H1 (cell line): ENCODE measurements at regions not wholly inside any gene's neighbourhood (a gene's known extent, or its start where the extent isn't known, plus 50 kb on each side); places are given as distances from the start of the nearest gene placed in this dataset.

ENCODE experiments used
- CTCF ChIA-PET: fragments of 300-600 bp; sonication (Branson Sonifier 250); formaldehyde crosslinking; loops from one replicate; lab custom pipeline; 2021; ENCODE audit not compliant: partially characterized antibody; lab: Charles Lee
- POLR2A ChIA-PET: fragments of 300-600 bp; sonication (Branson Sonifier 250); formaldehyde crosslinking; loops from one replicate; lab custom pipeline; 2021; ENCODE audit warnings: inconsistent platforms; ENCODE audit not compliant: partially characterized antibody; lab: Charles Lee
- DNase-seq, 2 experiments: peaks; one replicate each; pipeline versions ENCODE4 v3.0.0 to v3.0.0-alpha.2; 2010 to 2022; ENCODE audit warnings: low spot score in 2 of 2, low read depth in 1 of 2, mixed read lengths in 1 of 2
- FAIRE-seq: peaks from 2 replicates; lab custom pipeline; 2011; peaks lifted over from hg19 to GRCh38; lab: Jason Lieb, UNC
- H2AFZ ChIP-seq: 2 replicates; pipeline ENCODE4 v1.8.1; 2012; ENCODE audit warnings: low read length, inconsistent platforms
- H2AK5ac ChIP-seq: 2 replicates; pipeline ENCODE4 v1.6.1; 2013; ENCODE audit warnings: low read depth, low read length
- H2BK120ac ChIP-seq: replicated peaks from 2 replicates; pipeline ENCODE3; 2013; ENCODE audit warnings: low read depth, low read length, inconsistent platforms
- H2BK12ac ChIP-seq: 2 replicates; pipeline ENCODE4 v1.6.1; 2013; ENCODE audit warnings: low read depth, low read length
- H2BK15ac ChIP-seq: 2 replicates; pipeline ENCODE4 v1.6.1; 2013; ENCODE audit warnings: low read length
- H2BK20ac ChIP-seq: 2 replicates; pipeline ENCODE4 v1.6.1; 2013; ENCODE audit warnings: low read length
- H2BK5ac ChIP-seq: 2 replicates; pipeline ENCODE4 v1.6.1; 2013; ENCODE audit warnings: low read depth, low read length
- H3K14ac ChIP-seq: 2 replicates; pipeline ENCODE4 v1.6.1; 2013; ENCODE audit warnings: inconsistent platforms; ENCODE audit not compliant: insufficient read length
- H3K18ac ChIP-seq: 2 replicates; pipeline ENCODE4 v1.6.1; 2013; ENCODE audit warnings: low read length; ENCODE audit errors: extremely low read depth
- H3K23ac ChIP-seq: 2 replicates; pipeline ENCODE4 v1.6.1; 2013; ENCODE audit warnings: inconsistent platforms; ENCODE audit not compliant: insufficient read length
- H3K23me2 ChIP-seq: 2 replicates; pipeline ENCODE4 v1.6.1; 2013; ENCODE audit warnings: low read depth, low read length
- H3K27ac ChIP-seq: 2 replicates; pipeline ENCODE4 v1.6.1; 2011; ENCODE audit warnings: low read depth, low read length, inconsistent platforms
- H3K27me3 ChIP-seq, 4 experiments: replicated peaks in 1 of 4; 1 replicate in 1 of 4; 2 replicates in 3 of 4; pipeline versions ENCODE4 v1.6.1 to v1.8.1; 2011 to 2013; ENCODE audit warnings: low read length in 3 of 4, mild to moderate bottlenecking in 3 of 4, inconsistent platforms in 2 of 4, mixed read lengths in 2 of 4, moderate library complexity in 1 of 4; ENCODE audit not compliant: control insufficient read depth in 3 of 4, insufficient read depth in 3 of 4; ENCODE audit errors: extremely low read depth in 1 of 4
- H3K36me3 ChIP-seq, 4 experiments: 2 replicates each; pipeline versions ENCODE4 v1.6.1 to v1.8.1; 2011 to 2013; ENCODE audit warnings: mild to moderate bottlenecking in 4 of 4, low read length in 3 of 4, moderate library complexity in 2 of 4, control low read depth in 1 of 4, inconsistent platforms in 1 of 4; ENCODE audit not compliant: insufficient read depth in 4 of 4, control insufficient read depth in 2 of 4
- H3K4ac ChIP-seq: replicated peaks from 2 replicates; pipeline ENCODE3; 2013; ENCODE audit warnings: low read length, low read depth, mixed read lengths, inconsistent platforms; ENCODE audit not compliant: insufficient read length
- H3K4me1 ChIP-seq, 4 experiments: replicated peaks in 1 of 4; 1 replicate in 1 of 4; 2 replicates in 3 of 4; pipeline versions ENCODE4 v1.6.1 to v1.8.1; 2011 to 2013; ENCODE audit warnings: low read length in 3 of 4, inconsistent platforms in 2 of 4, mixed read lengths in 1 of 4; ENCODE audit not compliant: insufficient read depth in 4 of 4, control insufficient read depth in 3 of 4
- H3K4me2 ChIP-seq, 2 experiments: 2 replicates each; pipeline versions ENCODE4 v1.6.1 to v1.8.1; 2011 to 2013; ENCODE audit warnings: low read depth in 2 of 2, low read length in 2 of 2, control low read depth in 1 of 2, inconsistent platforms in 1 of 2, mild to moderate bottlenecking in 1 of 2; ENCODE audit not compliant: insufficient read depth in 1 of 2
- H3K4me3 ChIP-seq, 4 experiments: fragments of 200-600, 300-600 bp in 1 of 4; sonication (generic), shearing (Covaris generic), sonication (Bioruptor Twin) in 1 of 4; 2 replicates each; pipeline versions ENCODE4 v1.5.1 to v1.8.1; 2011 to 2016; ENCODE audit warnings: low read length in 4 of 4, low read depth in 3 of 4, control low read depth in 2 of 4, inconsistent platforms in 2 of 4, mild to moderate bottlenecking in 2 of 4, mixed read lengths in 1 of 4, moderate library complexity in 1 of 4; ENCODE audit not compliant: insufficient read depth in 2 of 4; ENCODE audit errors: extremely low read depth in 1 of 4
- H3K56ac ChIP-seq: replicated peaks from 2 replicates; pipeline ENCODE3; 2013; ENCODE audit warnings: low read depth, mild to moderate bottlenecking, mixed read lengths, low read length, inconsistent platforms; ENCODE audit not compliant: insufficient read length
- H3K79me1 ChIP-seq: 2 replicates; pipeline ENCODE4 v1.6.1; 2013; ENCODE audit warnings: low read depth, low read length, control low read depth
- H3K79me2 ChIP-seq, 2 experiments: 2 replicates each; pipeline versions ENCODE4 v1.6.1 to v1.8.1; 2012 to 2013; ENCODE audit warnings: low read length in 2 of 2, mild to moderate bottlenecking in 2 of 2, inconsistent platforms in 1 of 2; ENCODE audit not compliant: insufficient read depth in 2 of 2, control insufficient read depth in 1 of 2
- H3K9ac ChIP-seq, 4 experiments: replicated peaks in 1 of 4; 1 replicate in 1 of 4; 2 replicates in 3 of 4; pipeline versions ENCODE4 v1.6.1 to v1.8.1; 2011 to 2013; ENCODE audit warnings: low read depth in 3 of 4, low read length in 3 of 4, control low read depth in 2 of 4, mild to moderate bottlenecking in 2 of 4, moderate library complexity in 2 of 4, inconsistent platforms in 1 of 4; ENCODE audit errors: extremely low read depth in 1 of 4
- H3K9me3 ChIP-seq, 2 experiments: 2 replicates each; pipeline versions ENCODE4 v1.6.1 to v1.8.1; 2012 to 2013; ENCODE audit warnings: mild to moderate bottlenecking in 2 of 2, moderate library complexity in 2 of 2, control low read depth in 1 of 2, inconsistent platforms in 1 of 2, low read depth in 1 of 2, low read length in 1 of 2, mixed read lengths in 1 of 2; ENCODE audit not compliant: insufficient read depth in 2 of 2
- H4K20me1 ChIP-seq, 2 experiments: replicated peaks in 1 of 2; 2 replicates each; pipeline versions ENCODE3 to v1.8.1; 2011 to 2013; ENCODE audit warnings: inconsistent platforms in 2 of 2, low read length in 2 of 2, mild to moderate bottlenecking in 1 of 2; ENCODE audit not compliant: insufficient read depth in 2 of 2, control insufficient read depth in 1 of 2
- H4K5ac ChIP-seq: 2 replicates; pipeline ENCODE4 v1.6.1; 2013; ENCODE audit warnings: low read length, low read depth, mixed read lengths, inconsistent platforms; ENCODE audit not compliant: insufficient read length
- H4K8ac ChIP-seq: 2 replicates; pipeline ENCODE4 v1.8.0; 2013; ENCODE audit warnings: mild to moderate bottlenecking, moderate library complexity, low read length, inconsistent platforms; ENCODE audit not compliant: insufficient read depth; ENCODE audit errors: extremely low read depth
- H4K91ac ChIP-seq: replicated peaks from 2 replicates; pipeline ENCODE3; 2013; ENCODE audit warnings: low read length, mixed read lengths, inconsistent platforms; ENCODE audit not compliant: insufficient read length
- ASH2L ChIP-seq: fragments of 200-600, 300-600 bp; sonication (generic); IDR thresholded peaks from one replicate; pipeline ENCODE4 v1.7.1; 2017; ENCODE audit warnings: low read length
- BACH1 ChIP-seq: IDR thresholded peaks from 2 replicates; pipeline ENCODE4 v1.6.1; 2012; ENCODE audit warnings: low read length, improper control_type of control experiment
- CEBPB ChIP-seq: IDR thresholded peaks from 2 replicates; pipeline ENCODE4 v1.6.1; 2012; ENCODE audit warnings: low read depth, low read length
- CHD1 ChIP-seq: IDR thresholded peaks from 2 replicates; pipeline ENCODE4 v1.6.1; 2012; ENCODE audit warnings: low read depth, low read length, improper control_type of control experiment
- CREB1 ChIP-seq: IDR thresholded peaks from 2 replicates; pipeline ENCODE4 v1.6.1; 2012; ENCODE audit warnings: inconsistent platforms
- CTBP2 ChIP-seq: IDR thresholded peaks from 2 replicates; pipeline ENCODE4 v1.7.0; 2011; ENCODE audit warnings: borderline replicate concordance, mild to moderate bottlenecking, moderate library complexity, mixed read lengths, low read length; ENCODE audit not compliant: insufficient read depth, insufficient read length
- GABPA ChIP-seq: IDR thresholded peaks from 2 replicates; pipeline ENCODE4 v1.6.1; 2011; ENCODE audit warnings: mild to moderate bottlenecking, low read length, moderate library complexity, borderline replicate concordance; ENCODE audit not compliant: insufficient read depth
- HDAC6 ChIP-seq: IDR thresholded peaks from one replicate; pipeline ENCODE4 v1.7.1; 2012; ENCODE audit warnings: low read depth, mild to moderate bottlenecking, inconsistent platforms, low read length, moderate library complexity
- MAFK ChIP-seq: IDR thresholded peaks from 2 replicates; pipeline ENCODE4 v1.6.1; 2012; ENCODE audit warnings: low read depth, mild to moderate bottlenecking, improper control_type of control experiment, low read length
- PHF8 ChIP-seq: fragments of 200-600 bp; sonication (generic); conservative IDR thresholded peaks from 2 replicates; pipeline ENCODE4 v1.7.1; 2012; ENCODE audit warnings: low read depth, mild to moderate bottlenecking, inconsistent platforms, low read length, moderate library complexity
- POLR2AphosphoS5 ChIP-seq: IDR thresholded peaks from 2 replicates; pipeline ENCODE4 v1.6.1; 2011; ENCODE audit warnings: low read depth, low read length
- RNF2 ChIP-seq: fragments of 200-900, 300-1000 bp; sonication (generic); IDR thresholded peaks from 2 replicates; pipeline ENCODE4 v1.7.1; 2016; ENCODE audit warnings: borderline replicate concordance, low read depth, mild to moderate bottlenecking, antibody characterized with exemption, low read length; ENCODE audit not compliant: poor library complexity, severe bottlenecking; ENCODE audit errors: missing control alignments
- RXRA ChIP-seq: IDR thresholded peaks from 2 replicates; pipeline ENCODE4 v1.6.1; 2011; ENCODE audit warnings: low read depth, mild to moderate bottlenecking, low read length, moderate library complexity; ENCODE audit not compliant: insufficient read depth
- SIN3A ChIP-seq, 2 experiments: IDR thresholded peaks in 1 of 2; conservative IDR thresholded peaks in 1 of 2; 2 replicates each; pipeline ENCODE4 v1.6.1; 2011 to 2012; ENCODE audit warnings: low read length in 2 of 2, improper control_type of control experiment in 1 of 2, low read depth in 1 of 2, mild to moderate bottlenecking in 1 of 2
- SP4 ChIP-seq: IDR thresholded peaks from 2 replicates; pipeline ENCODE4 v1.6.1; 2012; ENCODE audit warnings: low read length, inconsistent platforms
- ZNF274 ChIP-seq: IDR thresholded peaks from 2 replicates; pipeline ENCODE4 v1.7.0; 2012; ENCODE audit warnings: low read length, borderline replicate concordance; ENCODE audit errors: extremely low read depth

DNA sequence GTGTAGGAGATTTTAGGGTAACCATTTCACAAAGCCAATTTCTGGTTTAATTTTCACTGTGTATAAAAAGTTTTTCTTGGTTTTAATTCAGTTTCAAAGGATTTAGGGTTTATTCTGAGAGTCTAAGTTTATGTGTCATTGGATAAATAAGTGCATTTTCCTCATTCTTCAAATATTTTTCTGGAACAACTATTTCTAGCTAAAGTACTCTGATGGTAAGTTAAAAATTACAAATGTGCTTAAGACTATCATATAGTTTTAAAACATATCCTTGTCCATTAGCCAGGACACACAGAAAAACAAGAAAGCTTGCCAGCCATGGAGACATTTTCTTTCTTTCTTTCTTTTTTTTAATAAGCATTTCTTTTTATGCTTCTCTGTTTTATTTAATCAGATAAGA lies 333.0 kb downstream of the RFPL4B start:
- no peak overlapping the region for H2AK5ac ChIP-seq
- H3K4ac ChIP-seq = no peak overlapping the region
- H3K4me3 ChIP-seq = no peak overlapping the region
- H3K4me2 ChIP-seq = no peak overlapping the region
- POLR2A ChIA-PET = interaction anchor here (0.9 kb wide), 1 partner anchor 9 kb away, joined by 3 read pairs; no protein-coding TSS in a partner anchor
- CTCF ChIA-PET = interaction anchor here (0.7 kb wide), 1 partner anchor 361 kb away, joined by 3 read pairs; no protein-coding TSS in a partner anchor
- no peaks in the 10 kb centered on the region for H3K27me3 ChIP-seq
- no peaks in the 10 kb centered on the region for H3K79me1 ChIP-seq
- H3K79me2 ChIP-seq = no peaks in the 10 kb centered on the region
- TF ChIP-seq RNF2 (no peak), GABPA (no peak), CREB1 (no peak), MAFK (no peak), HDAC6 (no peak), ASH2L (no peak), RXRA (no peak), CEBPB (no peak), ZNF274 (no peak), PHF8 (no peak), SIN3A (conservative IDR thresholded peaks at IDR 0.05 in 1 of 2, IDR thresholded peaks at IDR 0.05 in 1 of 2; ENCODE audit: low read depth in 1 of 2, low read length in 2 of 2) (no peak), CHD1 (no peak), SP4 (no peak), CTBP2 (no peak), POLR2AphosphoS5 (no peak), BACH1 (no peak)
- TF ChIP-seq, all 59 proteins: peak for 0
- H4K20me1 ChIP-seq = no peaks in the 10 kb centered on the region
- no peak overlapping the region for H2BK15ac ChIP-seq
- no peak overlapping the region for H3K56ac ChIP-seq
- H2BK5ac ChIP-seq = no peak overlapping the region
- no peak overlapping the region for H3K27ac ChIP-seq
- no peak overlapping the region for H4K8ac ChIP-seq
- H3K23me2 ChIP-seq = no peaks in the 10 kb centered on the region; the same call in 1 of the 2 replicates
- no peak overlapping the region for H3K9ac ChIP-seq
- H2BK20ac ChIP-seq = no peak overlapping the region
- FAIRE-seq (no peak), DNase-seq (no peak)
- no peak overlapping the region for H2AFZ ChIP-seq
- no peak overlapping the region for H3K23ac ChIP-seq
- no peak overlapping the region for H4K5ac ChIP-seq
- no peak overlapping the region for H3K14ac ChIP-seq
- no peak overlapping the region for H2BK120ac ChIP-seq
- no peaks in the 10 kb centered on the region for H3K4me1 ChIP-seq
- H2BK12ac ChIP-seq = no peak overlapping the region
- no peaks in the 10 kb centered on the region for H3K36me3 ChIP-seq
- no peak overlapping the region for H4K91ac ChIP-seq
- no peak overlapping the region for H3K18ac ChIP-seq
- H3K9me3 ChIP-seq = no peaks in the 10 kb centered on the region
